HG02884 (cell line): ENCODE measurements at regions not wholly inside any gene's neighbourhood (a gene's known extent, or its start where the extent isn't known, plus 50 kb on each side); places are given as distances from the start of the nearest gene placed in this dataset.
"Not testable (repeated sequence)": the region's sequence is repeated elsewhere in the genome, so short reads cannot be mapped to it uniquely, and the experiment has no call there.

Experiments
- ATAC-seq: cut with Tn5 transposase; IDR thresholded peaks from one replicate; pipeline ENCODE4 v1.9.1; 2021; ENCODE audit warnings: mild to moderate bottlenecking, moderate library complexity; ENCODE audit not compliant: unreplicated experiment

DNA sequence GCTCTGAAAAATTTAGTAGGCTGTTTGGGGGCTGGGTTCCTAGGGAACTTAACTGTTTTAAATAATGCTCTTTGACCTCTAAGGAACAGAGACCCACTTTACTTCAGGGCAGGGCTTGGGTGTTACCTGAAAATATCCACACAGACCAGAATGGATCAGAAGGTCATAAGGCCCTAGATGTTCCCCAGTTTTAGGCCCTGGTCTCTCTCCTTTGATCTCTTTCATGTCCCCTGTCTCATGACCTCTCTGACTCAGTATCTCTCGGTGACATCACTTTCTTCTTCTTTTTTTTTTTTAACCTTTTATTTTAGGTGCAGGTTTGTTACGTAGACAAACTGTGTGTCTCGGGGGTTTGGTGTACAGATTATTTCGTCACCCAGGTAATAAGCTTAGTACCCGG is 272.1 kb upstream of the SGK1 start:
- ATAC-seq = no peak

DNA sequence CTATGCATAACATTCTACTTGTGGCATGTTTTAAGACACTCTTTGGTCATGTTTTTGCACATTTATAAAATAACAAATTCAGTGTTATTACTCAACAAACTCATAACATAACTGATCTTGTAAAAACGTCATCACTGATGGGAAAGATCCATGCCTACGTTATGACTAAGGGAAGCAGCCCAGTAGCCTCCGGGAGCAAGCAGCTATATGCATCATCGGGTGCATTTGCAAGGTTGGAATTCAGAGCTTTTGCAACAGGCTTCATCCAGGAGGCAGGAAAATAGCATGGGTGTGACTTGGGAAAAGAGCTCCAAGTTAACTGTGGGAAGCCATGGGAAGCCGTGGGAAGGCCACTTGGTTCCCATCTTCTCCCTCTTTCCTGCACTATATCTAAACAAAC is 271.6 kb upstream of the SGK1 start:
- no peak for ATAC-seq

DNA sequence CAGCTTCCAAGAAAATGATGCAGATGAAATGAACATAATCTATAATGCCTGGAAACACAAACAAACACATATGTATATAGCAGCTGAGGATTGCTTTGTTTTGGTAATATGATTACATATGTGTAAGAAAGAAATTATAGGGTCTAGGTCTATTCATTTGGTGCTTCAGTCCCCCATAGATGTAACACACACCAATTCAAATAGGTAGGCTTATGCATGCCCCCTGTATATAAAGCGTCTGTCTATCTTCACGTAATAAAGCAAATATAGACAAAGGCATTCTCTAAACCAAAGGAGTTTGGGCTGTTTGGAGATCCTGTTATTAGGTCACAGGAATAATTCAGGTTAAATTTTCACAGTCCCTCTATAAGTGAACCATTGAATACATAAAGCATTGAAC is 270.4 kb upstream of the SGK1 start:
- no peak for ATAC-seq

DNA sequence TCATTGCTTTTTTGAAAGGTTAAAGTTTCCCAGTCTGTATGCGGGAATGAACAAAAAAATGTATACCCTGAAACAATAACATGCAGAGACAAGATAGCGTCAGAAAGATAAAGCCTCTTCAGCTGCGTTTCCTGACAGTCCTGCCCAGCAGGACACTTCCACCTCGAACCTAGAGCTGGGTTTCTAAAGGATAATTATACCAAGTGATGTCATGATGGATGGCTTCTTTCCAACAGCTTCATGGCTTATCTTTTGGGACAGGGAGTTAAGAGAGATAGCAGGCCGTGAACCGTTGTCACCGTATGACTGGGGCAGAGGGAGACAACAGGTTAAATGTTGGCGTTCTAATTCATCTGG is 267.6 kb upstream of the SGK1 start:
- no peak for ATAC-seq

DNA sequence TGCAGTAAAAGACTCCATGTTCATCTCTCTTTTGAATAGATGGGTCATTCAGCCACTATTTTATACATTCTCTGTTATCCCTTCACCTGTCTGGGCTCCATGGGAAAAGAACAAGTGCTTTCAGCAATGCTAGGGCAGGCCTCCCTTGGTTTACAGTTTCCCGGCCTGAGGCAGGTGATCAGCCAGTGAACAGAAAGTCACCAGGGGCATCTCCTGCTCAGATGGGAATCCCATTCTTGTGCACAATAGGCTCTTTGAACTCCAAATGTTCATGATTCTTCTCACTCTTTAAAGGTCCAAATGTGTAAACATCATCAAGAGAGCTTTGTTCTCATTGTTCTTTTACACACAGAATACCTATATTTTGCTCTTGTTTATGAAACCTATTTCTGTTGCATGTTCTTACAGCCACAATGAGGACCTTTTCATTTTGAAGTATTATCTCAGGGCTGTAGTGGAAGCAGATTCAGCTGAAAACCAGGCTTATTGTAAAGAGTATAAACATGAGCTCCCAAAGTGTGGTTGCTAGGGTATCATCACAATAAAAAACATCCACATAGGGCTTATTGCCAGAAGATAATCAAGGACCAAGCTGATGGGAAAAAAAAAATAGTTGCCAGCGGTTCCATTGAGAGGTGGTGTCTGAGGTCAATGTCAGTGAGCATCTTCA is 267.1 kb upstream of the SGK1 start:
- no peak for ATAC-seq

DNA sequence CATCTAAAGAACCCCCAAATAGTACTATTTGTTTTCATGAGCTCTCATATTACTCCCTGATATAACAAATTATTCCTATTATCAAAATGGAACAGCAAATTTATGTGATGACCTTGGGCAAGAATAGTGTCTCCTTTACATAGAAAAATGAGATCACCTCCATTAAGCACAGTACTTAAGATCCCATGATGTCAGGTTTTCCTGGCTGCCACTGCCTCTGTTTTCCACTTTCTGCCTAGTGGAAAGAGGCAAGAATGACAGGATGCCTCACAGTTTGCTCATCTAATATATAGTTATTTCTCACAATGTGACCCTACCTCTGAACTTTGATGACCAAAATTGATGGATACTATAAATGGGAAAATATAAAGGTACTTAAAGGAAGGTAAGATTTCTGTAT is 260.1 kb upstream of the SGK1 start:
- ATAC-seq = no peak

DNA sequence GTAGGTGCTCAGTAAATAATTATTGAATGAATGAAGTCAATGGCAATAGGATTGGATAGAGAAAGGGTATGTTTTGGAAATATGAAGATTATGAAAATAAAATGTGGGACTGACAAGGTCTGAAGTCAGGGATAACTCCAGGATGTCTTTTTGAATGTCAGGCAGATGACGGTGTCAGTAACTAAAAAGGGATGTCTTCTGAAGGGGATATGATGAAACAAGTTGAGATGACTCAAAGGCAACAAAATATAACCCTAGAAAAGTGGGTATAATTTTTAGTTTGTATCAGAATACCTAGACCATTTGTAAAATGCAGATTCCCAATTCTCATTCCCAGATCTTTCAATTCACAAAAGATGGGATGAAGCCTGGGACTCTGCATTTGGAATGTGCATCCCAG is 257.3 kb upstream of the SGK1 start:
- no peak for ATAC-seq

DNA sequence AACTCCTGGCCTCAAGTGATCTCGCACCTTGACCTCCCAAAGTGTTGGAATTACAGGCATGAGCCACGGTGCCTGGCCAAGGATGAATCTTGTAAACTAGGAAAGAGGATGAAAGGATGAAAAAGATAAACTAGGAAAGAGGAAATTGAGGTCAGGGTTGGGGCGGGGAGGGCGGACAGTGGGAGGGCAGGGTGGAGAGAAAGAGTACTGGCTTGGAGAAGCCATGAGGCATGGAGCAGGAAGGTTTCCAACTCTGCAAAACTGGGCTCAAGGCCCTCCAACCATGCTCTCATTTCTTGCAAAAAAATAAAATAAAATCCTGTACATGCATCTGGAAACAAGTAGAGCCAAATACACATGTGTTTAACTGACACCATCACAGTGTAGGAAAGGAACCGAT is 256.6 kb upstream of the SGK1 start:
- ATAC-seq = no peak

DNA sequence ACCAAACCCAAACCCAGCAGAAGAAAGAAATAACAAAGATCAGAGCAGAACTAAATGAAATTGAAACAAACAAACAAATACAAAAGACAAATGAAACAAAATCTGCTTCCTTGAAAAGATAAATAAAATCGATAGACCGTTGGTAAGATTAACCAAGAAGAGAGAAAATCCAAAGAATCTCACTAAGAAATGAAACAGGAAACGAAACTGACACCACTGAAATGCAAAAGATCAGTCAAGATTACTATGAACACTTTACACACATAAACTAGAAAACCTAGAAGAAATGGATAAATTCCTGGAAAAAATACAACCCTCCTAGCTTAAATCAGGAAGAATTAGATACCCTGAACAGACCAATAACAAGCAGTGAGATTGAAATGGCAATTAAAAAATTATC is 252.1 kb upstream of the SGK1 start:
- ATAC-seq = not testable (repeated sequence)

DNA sequence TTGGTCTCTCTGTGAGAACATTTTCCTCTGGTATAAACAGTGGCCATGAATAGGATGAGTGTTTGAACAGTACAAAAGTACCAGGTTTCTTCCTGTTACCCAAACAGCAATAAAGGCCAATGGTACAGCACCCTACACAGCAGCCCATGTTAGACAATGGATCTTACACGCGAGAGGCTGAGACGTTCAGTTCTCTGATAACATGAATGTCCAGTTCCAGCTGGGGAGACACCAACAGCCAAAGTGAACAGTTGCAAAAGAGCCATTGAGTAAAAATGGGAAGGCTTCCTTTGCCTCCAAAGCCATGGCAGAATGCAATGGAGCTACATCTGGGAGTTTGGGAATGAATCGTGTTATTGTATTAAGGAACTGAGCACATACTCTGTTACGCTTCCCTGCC is 246.8 kb upstream of the SGK1 start:
- ATAC-seq = no peak

DNA sequence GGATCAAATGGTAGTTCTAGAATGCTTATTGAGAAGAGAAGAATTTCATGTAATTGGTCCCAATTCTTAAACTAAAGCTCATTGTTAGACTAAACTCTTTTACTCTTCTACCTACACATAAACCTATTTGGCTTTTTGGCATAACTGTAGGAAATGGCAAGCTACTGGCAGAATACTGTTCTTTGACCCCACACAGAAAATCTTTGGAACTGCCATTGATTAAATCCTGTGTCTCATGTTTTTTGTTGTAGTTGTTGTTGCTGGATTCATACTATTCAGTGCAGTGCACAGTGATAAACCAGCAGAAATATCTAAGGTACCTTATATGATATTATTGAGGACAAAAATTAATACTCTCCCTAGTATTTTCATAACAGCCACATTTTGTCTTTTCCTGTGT is 242.1 kb upstream of the SGK1 start:
- no peak for ATAC-seq

DNA sequence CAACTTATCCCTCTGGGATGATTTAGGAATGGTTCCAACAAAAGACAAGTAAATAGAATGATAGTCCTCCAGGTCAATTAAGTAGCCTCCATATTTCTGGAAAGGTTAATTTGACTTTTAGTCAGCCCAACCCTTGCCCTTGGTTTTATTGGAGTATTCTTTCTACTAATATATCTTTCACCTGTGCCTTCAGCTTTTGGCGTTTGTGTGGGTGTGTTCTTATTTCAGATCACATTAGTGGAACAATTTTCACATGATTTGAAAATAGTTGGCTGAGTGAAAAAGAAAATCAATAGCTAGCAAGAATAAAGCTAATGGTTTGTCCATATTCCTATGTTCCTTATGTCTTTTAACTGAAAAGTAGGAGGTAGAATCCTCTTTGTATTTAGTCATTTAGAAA is 239.6 kb upstream of the SGK1 start:
- ATAC-seq = no peak

DNA sequence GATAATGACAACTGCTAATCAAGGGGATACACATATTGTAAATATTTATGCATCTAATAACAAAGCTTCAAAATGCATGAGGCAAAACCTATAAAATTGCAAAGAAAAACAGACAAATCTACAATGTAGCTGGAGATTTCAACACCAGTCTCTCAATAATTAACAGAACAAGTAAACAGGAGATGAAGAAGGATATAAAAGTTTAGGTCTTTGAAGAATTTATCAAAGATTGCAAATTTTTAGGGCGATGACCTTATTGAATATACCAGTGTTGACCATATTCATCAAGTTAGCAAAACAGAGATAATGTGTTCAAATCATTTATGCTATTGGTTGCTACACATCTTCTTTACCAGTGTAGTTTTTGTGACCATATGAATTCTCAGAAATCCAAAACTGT is 237.8 kb upstream of the SGK1 start:
- no peak for ATAC-seq

DNA sequence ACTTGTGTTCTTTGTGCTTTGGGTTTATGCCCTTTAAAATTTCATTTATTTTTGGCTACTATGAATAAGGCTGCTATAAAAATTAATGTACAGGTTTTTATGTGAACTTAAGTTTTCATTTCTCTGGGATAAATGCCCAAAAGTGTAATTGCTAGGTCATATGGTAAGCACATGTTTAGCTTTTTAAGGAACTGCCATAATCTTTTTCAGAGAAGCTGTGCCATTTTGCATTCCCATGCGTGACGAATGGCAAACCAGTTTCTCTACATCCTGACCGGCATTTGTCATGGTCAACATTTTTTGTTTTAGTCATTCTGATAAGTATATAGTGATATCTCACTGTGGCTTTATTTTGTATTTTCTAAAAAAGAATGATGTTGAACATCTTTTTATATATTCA is 236.0 kb upstream of the SGK1 start:
- ATAC-seq = no peak

DNA sequence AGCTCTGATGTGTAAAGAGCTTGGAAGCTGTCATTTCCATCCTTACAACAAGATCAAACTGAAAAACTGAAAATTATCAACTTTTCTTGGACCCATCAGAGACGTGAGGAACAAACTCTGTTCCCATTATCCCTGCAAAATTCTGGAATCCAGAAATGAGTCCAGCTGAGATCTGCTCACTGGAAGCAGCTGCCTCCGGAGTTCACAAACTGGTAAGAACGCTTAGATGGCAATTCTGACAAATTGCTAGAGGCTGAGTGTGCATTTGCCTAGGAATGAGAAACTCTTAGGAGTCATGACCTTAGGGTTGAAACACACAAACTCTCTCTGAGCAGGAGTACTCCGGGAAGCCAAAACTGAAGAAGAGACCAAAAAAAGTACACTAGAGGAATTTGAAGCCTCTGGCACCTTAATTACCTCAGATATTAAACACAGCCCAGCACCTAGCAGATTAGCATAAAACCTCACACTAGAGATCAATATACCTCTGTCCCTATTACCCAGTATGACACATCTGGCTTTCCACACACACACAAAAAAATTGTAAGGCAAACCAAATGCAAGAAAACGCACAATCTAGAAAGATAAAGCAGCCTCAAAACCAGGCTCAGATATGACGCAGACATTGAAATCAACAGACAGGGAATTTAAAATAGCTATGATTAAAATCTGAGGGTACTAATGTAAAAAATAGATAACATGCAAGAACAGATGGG is 233.5 kb upstream of the SGK1 start:
- ATAC-seq = no peak

DNA sequence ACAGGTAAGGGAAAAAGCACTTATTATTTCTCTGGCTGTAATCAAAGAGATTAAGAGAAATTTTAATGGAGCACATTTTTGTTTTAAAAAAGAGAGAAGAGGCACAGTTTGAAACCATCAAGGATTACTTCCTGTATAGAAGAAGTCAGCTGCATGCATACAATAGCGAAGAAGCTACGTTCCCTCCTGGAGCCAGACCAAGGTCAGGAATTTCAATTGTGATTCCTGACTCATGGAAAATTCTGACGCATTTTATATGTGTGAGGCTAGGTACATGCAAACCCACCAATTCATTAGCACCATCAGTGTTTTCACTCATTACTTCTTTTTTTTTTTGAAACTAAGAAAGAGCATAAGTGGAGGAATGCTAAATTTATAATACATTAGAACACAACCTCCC is 232.7 kb upstream of the SGK1 start:
- no peak for ATAC-seq

DNA sequence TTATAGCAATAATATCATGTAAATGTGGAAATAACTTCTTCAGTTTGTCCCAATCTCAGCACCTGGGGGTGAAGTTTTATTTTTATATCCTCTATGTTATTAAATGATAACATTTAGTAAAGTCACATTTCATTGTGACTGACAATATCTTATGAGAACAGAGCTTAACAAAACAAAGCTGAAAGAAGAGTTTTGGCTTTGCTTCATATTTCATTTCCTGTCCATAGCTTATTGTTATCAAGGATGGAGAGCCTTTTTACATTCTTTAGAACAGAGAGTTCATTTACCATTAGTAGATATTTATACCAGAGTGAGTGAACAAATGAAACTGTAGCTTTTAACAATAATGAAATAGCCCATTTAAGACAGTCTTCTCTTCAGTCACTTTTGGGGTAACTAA is 231.9 kb upstream of the SGK1 start:
- no peak for ATAC-seq

DNA sequence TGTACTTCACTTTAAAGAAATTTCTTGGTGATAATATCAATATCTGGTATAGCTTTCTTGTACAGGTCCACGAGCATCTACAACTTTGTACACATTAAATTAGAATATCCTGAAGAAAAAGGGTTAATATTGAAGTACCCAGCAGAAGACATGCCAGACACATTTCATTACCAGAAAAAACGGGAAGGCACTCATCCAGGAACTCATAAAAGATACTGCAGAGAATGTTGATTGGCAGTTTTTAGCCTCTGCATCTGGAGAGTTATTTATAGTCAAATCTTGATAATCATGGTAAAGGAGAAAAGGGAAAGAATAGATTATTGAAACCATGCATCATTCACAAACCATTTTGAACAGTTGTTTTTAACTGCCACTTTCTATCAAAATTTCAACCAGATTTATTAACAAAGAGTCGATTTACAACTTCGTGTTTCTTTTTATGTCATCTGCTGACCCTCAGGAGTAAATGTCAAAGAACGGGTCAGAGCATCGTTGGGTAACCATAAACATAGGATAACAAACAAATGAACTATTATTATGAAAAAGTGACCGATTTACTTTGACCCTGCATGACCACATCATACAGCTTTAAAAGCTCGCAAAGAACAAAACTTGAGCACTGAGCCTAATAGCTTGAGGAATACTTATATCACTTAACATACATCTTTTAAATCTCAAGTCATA is 229.2 kb upstream of the SGK1 start:
- no peak for ATAC-seq

DNA sequence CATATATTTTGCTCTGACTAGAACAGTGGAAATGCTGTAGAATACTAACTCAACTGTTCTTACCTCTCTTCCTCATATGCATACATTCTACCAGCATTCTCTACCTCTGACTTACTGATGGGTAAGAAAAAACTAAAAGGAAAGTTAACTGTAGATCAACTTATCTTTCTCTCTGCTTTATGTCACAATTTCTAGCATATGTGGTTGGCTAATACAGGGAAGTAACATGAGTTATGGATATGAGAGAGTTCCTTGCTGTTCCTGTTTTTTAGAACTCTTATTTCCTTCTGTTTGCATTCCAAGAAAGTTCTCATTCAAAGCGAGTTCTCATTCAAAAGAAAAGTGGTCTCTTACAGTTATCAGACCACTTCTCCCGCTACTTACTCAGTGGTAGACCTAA is 226.8 kb upstream of the SGK1 start:
- no peak for ATAC-seq

DNA sequence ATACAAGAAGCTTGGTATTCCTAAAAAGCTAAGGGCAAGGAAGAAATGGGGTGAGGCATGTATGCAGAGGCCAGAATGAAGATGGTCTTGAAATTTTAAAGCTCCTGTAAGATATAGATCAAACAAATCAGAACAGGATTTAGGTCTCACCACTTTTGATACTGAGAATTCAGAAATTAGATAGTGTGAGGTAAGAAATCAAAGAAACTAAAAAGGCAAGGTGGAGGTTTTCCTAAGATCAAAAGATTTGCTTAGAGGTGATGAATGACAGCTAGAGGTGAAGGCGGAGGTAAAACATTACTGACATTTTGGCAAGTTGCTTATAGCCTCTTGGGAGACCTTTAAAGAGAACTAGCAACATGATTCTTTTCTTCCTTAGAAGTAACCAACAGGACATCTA is 225.2 kb upstream of the SGK1 start:
- no peak for ATAC-seq

DNA sequence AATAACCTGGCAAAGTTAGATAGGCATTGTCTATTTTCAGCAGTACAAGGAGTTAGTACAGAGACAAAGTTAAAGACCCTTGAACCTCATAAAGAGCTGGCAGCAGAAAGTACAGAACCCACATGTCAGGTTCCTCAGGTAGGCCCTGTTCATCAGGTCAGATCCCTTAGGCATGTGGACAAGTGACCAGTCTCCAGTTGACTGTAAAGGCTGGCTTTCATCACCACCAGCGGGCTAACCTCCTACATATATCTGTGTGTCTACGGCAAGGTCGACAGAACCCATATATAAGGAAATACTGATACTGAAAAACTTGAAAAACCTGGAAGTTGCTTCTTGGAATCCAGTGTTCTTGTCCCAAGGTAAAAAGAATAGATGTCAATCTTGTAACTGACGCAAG is 223.1 kb upstream of the SGK1 start:
- no peak for ATAC-seq

DNA sequence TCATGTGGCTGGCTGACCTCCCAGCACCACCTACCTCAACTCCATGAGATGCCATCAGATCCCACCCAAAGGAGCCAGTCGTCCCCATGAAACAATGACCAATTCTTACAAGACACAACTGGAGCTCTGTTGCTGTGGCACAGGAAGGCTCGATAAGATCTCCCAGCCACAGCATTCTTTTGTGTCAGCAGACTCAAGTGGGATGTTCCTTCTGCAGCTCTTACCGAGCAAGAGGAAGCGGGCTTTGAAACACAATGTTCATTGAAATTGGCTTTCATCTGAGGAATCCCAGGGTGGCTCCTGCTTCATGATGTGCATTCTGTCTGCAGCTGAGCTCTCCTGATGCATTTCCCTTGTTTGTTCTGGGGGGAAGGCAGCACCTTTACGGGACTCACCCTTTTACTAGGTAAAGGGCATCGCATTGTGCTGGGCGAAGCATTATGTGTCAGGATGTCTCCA is 222.0 kb upstream of the SGK1 start:
- no peak for ATAC-seq
